CD14-positive monocyte (primary cell): ENCODE measurements at regions not wholly inside any gene's neighbourhood (a gene's known extent, or its start where the extent isn't known, plus 50 kb on each side); places are given as distances from the start of the nearest gene placed in this dataset. TPM values are rescaled to one million over a fixed set of nuclear protein-coding genes. Genes with fewer than 3 reads are reported as not detected.

Source experiments
- DNase-seq, 3 donors: peaks; one replicate each; pipeline ENCODE4 v3.0.0-alpha.2; 2011 to 2022
- H2AFZ ChIP-seq: 2 replicates; pipeline ENCODE4 v1.6.0; 2012; ENCODE audit warnings: mild to moderate bottlenecking, low read depth, low read length, inconsistent platforms; ENCODE audit not compliant: insufficient read depth, poor library complexity, severe bottlenecking
- H3K27ac ChIP-seq, 2 donors: 1 replicate in 1 of 2; 2 replicates in 1 of 2; pipeline ENCODE4 v1.5.1; 2012 to 2013; ENCODE audit warnings: low read length in 2 of 2, control low read depth in 1 of 2, inconsistent platforms in 1 of 2, low read depth in 1 of 2, mild to moderate bottlenecking in 1 of 2
- H3K27me3 ChIP-seq, 2 donors: one replicate each; pipeline versions ENCODE4 v1.6.0 to v1.6.1; 2011 to 2013; ENCODE audit warnings: low read length in 2 of 2; ENCODE audit not compliant: control insufficient read depth in 2 of 2, insufficient read depth in 2 of 2
- H3K36me3 ChIP-seq, 2 donors: replicated peaks in 1 of 2; 1 replicate in 1 of 2; 2 replicates in 1 of 2; pipeline versions ENCODE4 v1.5.1 to v1.6.1; 2012 to 2013; ENCODE audit warnings: low read length in 2 of 2, control low read depth in 1 of 2, inconsistent platforms in 1 of 2, mild to moderate bottlenecking in 1 of 2; ENCODE audit not compliant: insufficient read depth in 2 of 2, control insufficient read depth in 1 of 2
- H3K4me1 ChIP-seq, 2 donors: 1 replicate in 1 of 2; 2 replicates in 1 of 2; pipeline versions ENCODE4 v1.5.1 to v1.6.1; 2012 to 2013; ENCODE audit warnings: low read length in 2 of 2, control low read depth in 1 of 2, inconsistent platforms in 1 of 2, mild to moderate bottlenecking in 1 of 2, moderate library complexity in 1 of 2; ENCODE audit not compliant: insufficient read depth in 2 of 2, control insufficient read depth in 1 of 2
- H3K4me2 ChIP-seq: replicated peaks from 2 replicates; pipeline ENCODE3; 2012; ENCODE audit warnings: low read length, moderate library complexity, mild to moderate bottlenecking; ENCODE audit not compliant: poor library complexity, severe bottlenecking; ENCODE audit errors: extremely low read depth
- H3K4me3 ChIP-seq, 3 experiments: fragments of 200-600 bp in 1 of 3; sonication (generic) in 1 of 3; replicated peaks in 1 of 3; 1 replicate in 2 of 3; 2 replicates in 1 of 3; pipeline ENCODE4 v1.5.1; 2011 to 2013; ENCODE audit warnings: low read length in 3 of 3, mild to moderate bottlenecking in 3 of 3, control low read depth in 2 of 3, low read depth in 2 of 3, inconsistent platforms in 1 of 3, moderate library complexity in 1 of 3
- H3K79me2 ChIP-seq: 2 replicates; pipeline ENCODE4 v1.6.0; 2012; ENCODE audit warnings: mild to moderate bottlenecking, control low read depth, inconsistent platforms, low read length, moderate library complexity; ENCODE audit not compliant: insufficient read depth
- H3K9ac ChIP-seq: 2 replicates; pipeline ENCODE4 v1.6.0; 2017; ENCODE audit warnings: low read length, mild to moderate bottlenecking; ENCODE audit not compliant: insufficient read depth, poor library complexity, severe bottlenecking
- H3K9me3 ChIP-seq, 2 donors: replicated peaks in 1 of 2; 1 replicate in 1 of 2; 2 replicates in 1 of 2; pipeline versions ENCODE4 v1.5.1 to v1.6.1; 2012 to 2013; ENCODE audit warnings: low read length in 2 of 2, control low read depth in 1 of 2; ENCODE audit not compliant: control insufficient read depth in 1 of 2, insufficient read depth in 1 of 2
- H4K20me1 ChIP-seq: 2 replicates; pipeline ENCODE4 v1.6.0; 2012; ENCODE audit warnings: mild to moderate bottlenecking, low read length, control low read depth, moderate library complexity; ENCODE audit not compliant: insufficient read depth
- H3K27ac Mint-ChIP-seq, 7 donors: one replicate each; pipeline ENCODE4 v1.8.0; 2020; ENCODE audit warnings: mild to moderate bottlenecking in 7 of 7, mixed read lengths in 7 of 7, moderate library complexity in 6 of 7, inconsistent platforms in 2 of 7
- H3K27me3 Mint-ChIP-seq, 3 donors: one replicate each; pipeline ENCODE4 v1.8.0; 2021 to 2022; ENCODE audit warnings: low read depth in 3 of 3, mild to moderate bottlenecking in 3 of 3, mixed read lengths in 3 of 3, moderate library complexity in 3 of 3, inconsistent platforms in 1 of 3
- H3K36me3 Mint-ChIP-seq, 2 donors: one replicate each; pipeline ENCODE4 v1.8.0; 2020; ENCODE audit warnings: mixed read lengths in 2 of 2, inconsistent platforms in 1 of 2, mild to moderate bottlenecking in 1 of 2
- H3K4me1 Mint-ChIP-seq: one replicate; pipeline ENCODE4 v1.8.0; 2020; ENCODE audit warnings: mild to moderate bottlenecking, mixed read lengths
- H3K4me3 Mint-ChIP-seq, 2 donors: one replicate each; pipeline ENCODE4 v1.8.0; 2020; ENCODE audit warnings: mild to moderate bottlenecking in 2 of 2, mixed read lengths in 2 of 2, moderate library complexity in 1 of 2
- H3K9me3 Mint-ChIP-seq, 7 donors: one replicate each; pipeline ENCODE4 v1.8.0; 2020 to 2022; ENCODE audit warnings: mixed read lengths in 7 of 7, mild to moderate bottlenecking in 6 of 7, moderate library complexity in 6 of 7, inconsistent platforms in 2 of 7
- CTCF ChIP-seq: fragments of 200-600 bp; IDR thresholded peaks from one replicate; pipeline ENCODE4 v1.8.0; 2022; ENCODE audit warnings: antibody characterized with exemption, mild to moderate bottlenecking
- WGBS: methylation state at CpG from one replicate; pipeline ENCODE4 v1.1.5; 2013; ENCODE audit warnings: missing lambda C conversion rate; ENCODE audit not compliant: insufficient coverage; 5-methylcytosine and 5-hydroxymethylcytosine counted together
- intact Hi-C, 2 donors: fragments of 100-400 bp; cut with micrococcal nuclease; formaldehyde crosslinking; loops; one replicate each; pipeline versions ENCODE4 v1.15.0 to v1.15.1; 2023
- small RNA-seq: library from RNA; depleted of rRNA; stranded (forward); fragments of <200 nt; gene quantifications from one replicate; pipeline ENCODE3, GENCODE V24; 2012; ENCODE audit warnings: low read depth; ENCODE audit not compliant: insufficient read length

- no peak for TF ChIP-seq CTCF
- no CpG with 5 or more reads among the region's 1 CpG for WGBS
- no peak overlapping the region for H3K4me3 ChIP-seq
- H3K4me1 ChIP-seq, result no peaks in the 10 kb centered on the region
- H3K27ac Mint-ChIP-seq, result no peak overlapping the region
- H3K27me3 Mint-ChIP-seq, result no peaks in the 10 kb centered on the region
- H3K27me3 ChIP-seq, result no peaks in the 10 kb centered on the region
- no peak overlapping the region for H3K4me3 Mint-ChIP-seq
- H3K36me3 ChIP-seq, result no peaks in the 10 kb centered on the region
- intact Hi-C loops, result no loop called here
- H3K9me3 ChIP-seq, result peaks cover 8 to 12% of the 10 kb centered on the region in 2 donors
- no peak overlapping the region for H2AFZ ChIP-seq
- H3K79me2 ChIP-seq, result no peaks in the 10 kb centered on the region
- peaks cover 0 to 12% (median 7%) of the 10 kb centered on the region in 7 donors for H3K9me3 Mint-ChIP-seq
- H3K9ac ChIP-seq, result no peak overlapping the region
- H3K27ac ChIP-seq, result no peak overlapping the region
- H4K20me1 ChIP-seq, result no peaks in the 10 kb centered on the region
- no peak for DNase-seq
- no peak overlapping the region for H3K4me2 ChIP-seq
- no peaks in the 10 kb centered on the region for H3K36me3 Mint-ChIP-seq
- no peaks in the 10 kb centered on the region for H3K4me1 Mint-ChIP-seq
Measured at GRCh38 chr12:33967760-33968159, 54.5 kb upstream of the ALG10 start.

Small RNA genes in the stretch of these regions (small RNA-seq; reads per million reads assigned to genes)
- gene RNU6-400P (not detected), gene RNU6-472P (not detected)
